ENCODE measurements at regions not wholly inside any gene's neighbourhood (a gene's known extent, or its start where the extent isn't known, plus 50 kb on each side); places are given as distances from the start of the nearest gene placed in this dataset.
A peak's percentile ranks its signal among the peaks of the same experiment; 100 is the strongest.

GRCh38 chrX:150081076-150081475, 142.8 kb upstream of the EOLA2 start:
- BruUV-seq (replicated peaks): no TSS peak
- Mint-ChIP-seq H3K27ac (ENCODE audit: low read depth, unreplicated experiment) (no peak overlapping the region), H3K4me3 (ENCODE audit: unreplicated experiment) (no peak overlapping the region), H3K4me1 (ENCODE audit: insufficient read depth, unreplicated experiment) (peaks cover 41% of the 10 kb centered on the region), H3K9me3 (ENCODE audit: unreplicated experiment) (no peaks in the 10 kb centered on the region), H3K36me3 (ENCODE audit: insufficient read depth, unreplicated experiment) (no peaks in the 10 kb centered on the region), H3K27me3 (ENCODE audit: insufficient read depth, unreplicated experiment) (no peaks in the 10 kb centered on the region)
- CTCF ChIA-PET: no interaction called here
- DNase-seq (ENCODE audit: unreplicated experiment): no peak
- no peak for TF ChIP-seq CTCF (IDR thresholded peaks at IDR 0.05; ENCODE audit: unreplicated experiment)
- intact Hi-C loops (cut with micrococcal nuclease): no loop called here
- POLR2A ChIA-PET: no interaction called here

- no peaks in the 10 kb centered on the region for H3K9me3 Mint-ChIP-seq (ENCODE audit: unreplicated experiment)
- no peaks in the 10 kb centered on the region for H3K36me3 Mint-ChIP-seq (ENCODE audit: insufficient read depth, unreplicated experiment)
- no peaks in the 10 kb centered on the region for H3K27me3 Mint-ChIP-seq (ENCODE audit: insufficient read depth, unreplicated experiment)
- H3K4me1 Mint-ChIP-seq (ENCODE audit: insufficient read depth, unreplicated experiment): peaks cover 33% of the 10 kb centered on the region
- intact Hi-C loops (cut with micrococcal nuclease): loop anchor here (5.0 kb wide), 1 partner anchor 118 kb away; no protein-coding TSS in a partner anchor
- H3K27ac Mint-ChIP-seq (ENCODE audit: low read depth, unreplicated experiment): no peak overlapping the region
- no peak overlapping the region for H3K4me3 Mint-ChIP-seq (ENCODE audit: unreplicated experiment)
- CTCF ChIA-PET: interaction anchor here (0.8 kb wide), 1 partner anchor 22 kb away, joined by 3 read pairs; no protein-coding TSS in a partner anchor
- DNase-seq (ENCODE audit: unreplicated experiment): peak; percentile 65
- POLR2A ChIA-PET: no interaction called here
- TF ChIP-seq CTCF (IDR thresholded peaks at IDR 0.05; ENCODE audit: unreplicated experiment): no peak
- no TSS peak for BruUV-seq (replicated peaks)
Observed at GRCh38 chrX:150084496-150085229, 146.4 kb upstream of the EOLA2 start.

GRCh38 chrX:150085881-150086280, 147.6 kb upstream of the EOLA2 start:
- Mint-ChIP-seq H3K4me3 (ENCODE audit: unreplicated experiment) (no peak overlapping the region), H3K4me1 (ENCODE audit: insufficient read depth, unreplicated experiment) (peaks cover 28% of the 10 kb centered on the region), H3K27me3 (ENCODE audit: insufficient read depth, unreplicated experiment) (no peaks in the 10 kb centered on the region), H3K27ac (ENCODE audit: low read depth, unreplicated experiment) (no peak overlapping the region), H3K9me3 (ENCODE audit: unreplicated experiment) (no peaks in the 10 kb centered on the region), H3K36me3 (ENCODE audit: insufficient read depth, unreplicated experiment) (no peaks in the 10 kb centered on the region)
- POLR2A ChIA-PET: no interaction called here
- CTCF ChIA-PET: interaction anchor here (0.6 kb wide), 1 partner anchor 820 kb away, joined by 3 read pairs; no protein-coding TSS in a partner anchor
- DNase-seq (ENCODE audit: unreplicated experiment): no peak
- no TSS peak for BruUV-seq (replicated peaks)
- no peak for TF ChIP-seq CTCF (IDR thresholded peaks at IDR 0.05; ENCODE audit: unreplicated experiment)
- intact Hi-C loops (cut with micrococcal nuclease): loop anchor here (5.0 kb wide), 1 partner anchor 116 kb away; no protein-coding TSS in a partner anchor

GRCh38 chrX:150086371-150086770, 148.1 kb upstream of the EOLA2 start:
- DNase-seq (ENCODE audit: unreplicated experiment): no peak
- Mint-ChIP-seq H3K27me3 (ENCODE audit: insufficient read depth, unreplicated experiment) (no peaks in the 10 kb centered on the region), H3K4me1 (ENCODE audit: insufficient read depth, unreplicated experiment) (peaks cover 28% of the 10 kb centered on the region), H3K27ac (ENCODE audit: low read depth, unreplicated experiment) (no peak overlapping the region), H3K4me3 (ENCODE audit: unreplicated experiment) (no peak overlapping the region), H3K36me3 (ENCODE audit: insufficient read depth, unreplicated experiment) (no peaks in the 10 kb centered on the region), H3K9me3 (ENCODE audit: unreplicated experiment) (no peaks in the 10 kb centered on the region)
- BruUV-seq (replicated peaks): no TSS peak
- CTCF ChIA-PET: interaction anchor here (0.6 kb wide), 2 partner anchors 120 to 821 kb away, joined by 3 read pairs; no protein-coding TSS in a partner anchor
- intact Hi-C loops (cut with micrococcal nuclease): loop anchor here (5.0 kb wide), 1 partner anchor 116 kb away; no protein-coding TSS in a partner anchor
- TF ChIP-seq CTCF (IDR thresholded peaks at IDR 0.05; ENCODE audit: unreplicated experiment): no peak
- POLR2A ChIA-PET: no interaction called here

Data from MCF 10A (cell line).